ENCODE measurements at regions not wholly inside any gene's neighbourhood (a gene's known extent, or its start where the extent isn't known, plus 50 kb on each side); places are given as distances from the start of the nearest gene placed in this dataset.

DNA sequence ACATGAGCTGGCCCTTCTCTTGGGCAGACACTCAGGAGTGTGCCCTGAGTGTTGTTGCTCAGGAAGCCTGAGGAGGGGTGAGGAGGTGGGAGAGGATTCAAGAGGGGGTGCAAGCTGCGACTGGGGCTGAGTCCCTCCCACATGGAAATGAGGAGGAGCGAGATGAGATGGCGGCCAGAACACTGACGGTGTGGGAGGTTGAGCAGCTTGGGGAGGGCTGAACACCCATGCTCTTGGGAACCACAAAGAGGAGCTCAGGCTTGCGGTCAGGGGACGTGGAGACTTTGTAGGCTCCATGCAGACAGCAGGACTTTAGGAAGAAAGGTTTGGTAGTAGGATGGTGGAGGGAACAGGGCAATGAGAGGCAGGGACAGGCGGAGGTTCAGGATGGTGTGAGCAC, 163.2 kb upstream of the SHH start:
- no peak overlapping the region for H3K27ac ChIP-seq
- TF ChIP-seq, protein P1, sequence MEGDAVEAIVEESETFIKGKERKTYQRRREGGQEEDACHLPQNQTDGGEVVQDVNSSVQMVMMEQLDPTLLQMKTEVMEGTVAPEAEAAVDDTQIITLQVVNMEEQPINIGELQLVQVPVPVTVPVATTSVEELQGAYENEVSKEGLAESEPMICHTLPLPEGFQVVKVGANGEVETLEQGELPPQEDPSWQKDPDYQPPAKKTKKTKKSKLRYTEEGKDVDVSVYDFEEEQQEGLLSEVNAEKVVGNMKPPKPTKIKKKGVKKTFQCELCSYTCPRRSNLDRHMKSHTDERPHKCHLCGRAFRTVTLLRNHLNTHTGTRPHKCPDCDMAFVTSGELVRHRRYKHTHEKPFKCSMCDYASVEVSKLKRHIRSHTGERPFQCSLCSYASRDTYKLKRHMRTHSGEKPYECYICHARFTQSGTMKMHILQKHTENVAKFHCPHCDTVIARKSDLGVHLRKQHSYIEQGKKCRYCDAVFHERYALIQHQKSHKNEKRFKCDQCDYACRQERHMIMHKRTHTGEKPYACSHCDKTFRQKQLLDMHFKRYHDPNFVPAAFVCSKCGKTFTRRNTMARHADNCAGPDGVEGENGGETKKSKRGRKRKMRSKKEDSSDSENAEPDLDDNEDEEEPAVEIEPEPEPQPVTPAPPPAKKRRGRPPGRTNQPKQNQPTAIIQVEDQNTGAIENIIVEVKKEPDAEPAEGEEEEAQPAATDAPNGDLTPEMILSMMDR (conservative IDR thresholded peaks at IDR 0.05), result no peak
- TF ChIP-seq ZFX (IDR thresholded peaks at IDR 0.05), result no peak

DNA sequence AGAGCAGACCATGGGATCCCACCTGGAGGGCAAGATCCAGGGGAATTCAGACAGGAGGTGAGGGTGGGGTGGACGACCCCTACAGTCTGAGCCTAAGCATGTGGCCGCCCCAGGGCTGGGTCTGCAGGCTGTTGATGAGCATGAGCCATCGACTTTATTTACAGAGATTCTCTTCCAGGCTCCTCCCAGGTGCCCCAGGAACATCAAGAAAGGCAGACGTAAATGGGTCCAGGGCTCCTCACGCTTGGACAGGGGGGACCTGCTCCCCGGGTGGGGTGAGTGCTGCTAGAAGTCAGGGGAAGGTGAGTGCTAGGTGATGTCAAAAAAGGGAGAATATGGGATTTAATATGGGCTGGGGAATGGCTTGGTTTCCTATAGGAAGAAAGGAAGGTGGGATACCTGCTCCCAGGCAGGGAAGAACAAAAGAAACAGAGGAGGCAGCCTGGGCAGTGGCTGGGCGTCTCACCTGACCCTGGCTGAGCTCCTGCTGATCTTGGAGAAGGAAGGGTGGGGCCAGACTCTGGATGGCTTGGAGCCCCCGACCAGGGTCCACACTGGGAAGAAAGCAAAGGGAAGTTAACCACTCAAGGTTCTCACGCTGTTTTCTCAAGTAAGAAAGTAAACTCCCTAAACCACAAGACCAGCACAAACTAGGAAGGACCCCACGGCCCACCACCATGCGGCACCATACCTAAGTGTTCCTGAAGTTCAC, 162.1 kb upstream of the SHH start:
- H3K27ac ChIP-seq, result no peak overlapping the region
- TF ChIP-seq, protein P1 (conservative IDR thresholded peaks at IDR 0.05), result no peak
- no peak for TF ChIP-seq ZFX (IDR thresholded peaks at IDR 0.05)

DNA sequence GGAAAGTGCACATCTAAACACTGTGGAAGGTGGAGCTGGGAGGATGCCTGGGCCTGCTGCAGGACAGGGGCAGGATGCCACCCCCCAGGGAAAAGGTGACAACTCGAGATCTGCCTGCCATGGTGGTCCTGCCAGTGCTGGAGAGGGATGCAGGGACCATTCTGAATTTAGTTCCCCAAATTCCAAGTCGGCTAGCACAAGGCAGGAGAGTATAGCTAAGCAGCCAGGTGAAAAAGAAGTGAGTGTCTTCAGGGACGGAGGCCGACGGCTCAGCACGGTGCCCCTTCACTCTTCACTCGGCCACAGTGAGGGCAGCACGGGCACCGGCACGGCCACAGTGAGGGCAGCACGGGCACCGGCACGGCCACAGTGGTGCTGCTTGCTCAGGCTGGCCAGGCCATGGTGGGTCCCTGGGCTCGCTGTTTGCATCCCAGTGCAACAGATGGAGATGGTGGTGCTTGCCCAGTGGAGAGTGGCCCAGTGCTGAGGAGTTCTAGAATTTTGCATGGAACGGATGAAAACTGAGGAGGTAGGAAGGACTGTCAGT, 161.3 kb upstream of the SHH start:
- no peak overlapping the region for H3K27ac ChIP-seq
- TF ChIP-seq, protein P1 (conservative IDR thresholded peaks at IDR 0.05), result no peak
- TF ChIP-seq ZFX (IDR thresholded peaks at IDR 0.05), result no peak

DNA sequence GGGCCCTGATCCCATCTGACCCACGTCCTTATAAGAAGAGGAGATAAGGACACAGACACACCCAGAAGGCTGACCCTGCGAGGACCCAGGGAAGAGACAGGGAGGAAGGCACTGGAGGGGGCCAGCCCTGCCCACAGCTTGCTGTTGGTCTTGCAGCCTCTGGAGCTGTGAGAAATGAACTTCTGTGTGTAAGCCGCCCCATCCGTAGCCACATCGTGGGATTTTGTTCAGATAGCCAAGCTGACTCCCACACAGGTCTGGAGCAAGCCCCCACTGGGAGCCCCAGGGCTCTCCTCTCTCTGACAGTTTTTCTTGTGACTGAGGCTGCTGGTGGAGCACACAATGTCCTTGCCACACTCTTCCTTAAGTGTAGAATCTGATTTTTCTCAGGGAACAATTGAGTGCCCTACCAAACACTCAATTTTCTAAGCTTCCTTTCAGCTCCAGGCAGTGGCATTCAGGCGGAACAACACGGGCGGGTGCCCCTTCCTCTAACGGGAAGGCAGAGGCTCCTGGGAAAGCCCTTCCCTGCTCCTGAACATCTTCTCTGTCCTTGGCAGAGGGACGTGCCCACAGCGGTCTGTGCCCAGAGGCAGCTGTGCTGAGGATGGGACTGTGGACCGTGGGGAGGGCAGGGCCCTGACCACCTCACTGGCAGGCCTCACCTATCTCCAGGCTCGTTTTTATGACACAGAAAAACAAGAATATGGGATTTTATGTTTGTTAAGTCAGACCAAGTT, 160.6 kb upstream of the SHH start:
- TF ChIP-seq ZFX (IDR thresholded peaks at IDR 0.05), result no peak
- TF ChIP-seq, protein P1 (conservative IDR thresholded peaks at IDR 0.05), result no peak
- H3K27ac ChIP-seq, result no peak overlapping the region

DNA sequence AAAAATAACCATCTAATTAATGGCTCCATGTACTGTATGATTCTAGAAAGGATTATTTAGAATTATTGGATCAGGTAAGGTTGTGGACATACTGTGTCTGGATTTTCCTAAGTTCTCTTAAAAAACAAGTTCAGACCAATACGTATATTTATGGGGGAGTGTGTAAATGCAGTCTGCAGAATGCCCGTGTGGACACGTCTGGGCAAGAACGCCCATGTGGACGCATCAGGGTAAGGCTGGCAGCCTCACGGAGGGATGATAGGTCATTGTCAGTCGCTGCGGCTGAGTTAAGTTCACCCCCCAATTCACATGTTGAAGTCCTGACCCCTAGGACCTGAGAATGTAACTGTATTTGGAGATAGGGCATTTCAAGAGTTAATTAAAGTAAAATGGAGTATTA, 160.0 kb upstream of the SHH start:
- no peak overlapping the region for H3K27ac ChIP-seq
- no peak for TF ChIP-seq ZFX (IDR thresholded peaks at IDR 0.05)
- TF ChIP-seq, protein P1 (conservative IDR thresholded peaks at IDR 0.05), result no peak

DNA sequence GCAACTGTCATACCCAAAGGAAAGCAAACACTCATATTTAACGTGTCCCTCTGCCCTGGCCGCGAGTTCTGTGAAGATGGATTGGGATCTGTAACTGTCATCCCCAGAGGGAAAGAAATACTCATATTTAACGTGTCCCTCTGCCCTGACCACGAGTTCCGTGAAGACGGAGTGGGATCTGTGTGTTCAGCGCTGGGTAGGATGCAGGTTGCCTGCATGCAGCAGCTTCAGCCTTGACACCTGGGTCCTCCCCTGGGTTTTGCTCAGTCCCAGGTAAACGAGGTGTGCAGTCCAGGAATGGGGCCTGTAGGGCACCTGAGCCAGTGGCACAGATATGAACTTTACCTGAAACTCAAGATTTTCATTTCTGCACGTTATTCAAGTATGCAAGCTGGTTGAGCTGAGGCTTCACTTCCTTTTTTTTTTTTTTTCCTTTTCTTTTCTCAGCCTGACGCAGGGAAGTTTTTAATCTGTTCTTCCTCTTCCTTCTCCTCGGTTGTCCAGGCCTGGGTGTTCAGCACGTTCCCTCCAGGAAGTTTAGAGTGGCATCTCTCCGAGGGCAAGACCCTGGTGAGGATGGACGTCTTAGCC, 159.0 kb upstream of the SHH start:
- no peak overlapping the region for H3K27ac ChIP-seq
- TF ChIP-seq, protein P1 (conservative IDR thresholded peaks at IDR 0.05), result no peak
- no peak for TF ChIP-seq ZFX (IDR thresholded peaks at IDR 0.05)

Measured in C4-2B (cell line).